Activated naive CD4-positive, alpha-beta T cell treated with anti-CD3 and anti-CD28 coated beads, Interleukin-2, amount 10 ng/mL, durations not matched to agents 7 days and 5 days (primary cell): ENCODE measurements at regions not wholly inside any gene's neighbourhood (a gene's known extent, or its start where the extent isn't known, plus 50 kb on each side); places are given as distances from the start of the nearest gene placed in this dataset.

Source experiments
- CTCF ChIA-PET: fragments of 350-600 bp; sonication (Branson Sonifier 250); formaldehyde crosslinking; loops from one replicate; lab custom pipeline; 2021; ENCODE audit warnings: antibody characterized with exemption; lab: Charles Lee
- DNase-seq: peaks from one replicate; pipeline ENCODE4 v3.0.0-alpha.2; 2020
- H3K27ac Mint-ChIP-seq: one replicate; pipeline ENCODE4 v1.8.0; 2021; ENCODE audit warnings: mild to moderate bottlenecking, moderate library complexity, mixed read lengths
- H3K27me3 Mint-ChIP-seq: one replicate; pipeline ENCODE4 v1.8.0; 2021; ENCODE audit warnings: mild to moderate bottlenecking, mixed read lengths
- H3K36me3 Mint-ChIP-seq: one replicate; pipeline ENCODE4 v1.8.0; 2021; ENCODE audit warnings: mixed read lengths
- H3K4me1 Mint-ChIP-seq: one replicate; pipeline ENCODE4 v1.8.0; 2021; ENCODE audit warnings: mixed read lengths
- H3K4me3 Mint-ChIP-seq: one replicate; pipeline ENCODE4 v1.8.0; 2021; ENCODE audit warnings: mild to moderate bottlenecking, moderate library complexity, mixed read lengths
- H3K9me3 Mint-ChIP-seq: one replicate; pipeline ENCODE4 v1.8.0; 2021; ENCODE audit warnings: mixed read lengths

DNA sequence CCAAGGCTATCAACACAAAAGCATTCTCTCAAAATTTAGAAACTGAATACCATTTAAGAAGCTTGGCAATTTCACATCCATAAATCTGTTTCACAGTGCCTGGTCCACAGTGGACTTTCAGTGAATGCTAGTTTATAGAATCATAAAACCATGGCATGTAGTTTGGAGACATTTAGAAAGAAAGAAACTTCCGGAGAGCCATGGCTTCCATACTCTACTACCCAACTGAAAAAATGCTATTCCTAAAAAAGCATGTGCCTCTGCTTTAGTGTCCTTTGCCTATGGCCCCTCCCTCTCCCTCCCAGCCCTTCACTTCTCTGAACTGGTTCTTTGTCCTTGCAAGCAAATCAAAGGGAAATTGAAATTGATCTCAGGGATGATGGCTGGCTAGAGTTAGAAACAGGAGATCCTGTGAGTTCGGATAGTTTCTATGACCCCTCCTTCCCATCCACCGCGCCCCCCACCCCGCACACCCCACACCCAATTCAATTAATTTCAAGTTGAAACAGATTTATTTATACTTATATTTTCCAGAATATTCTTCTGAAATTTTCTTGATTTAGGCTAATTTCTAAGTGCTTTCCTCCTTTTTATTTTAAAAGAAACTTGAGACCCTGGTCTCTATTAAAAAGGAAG lies 248.3 kb downstream of the TRIB2 start:
- no peak overlapping the region for H3K4me3 Mint-ChIP-seq
- H3K27me3 Mint-ChIP-seq: peaks cover 8% of the 10 kb centered on the region
- no peak for DNase-seq
- H3K9me3 Mint-ChIP-seq: peaks cover 2% of the 10 kb centered on the region
- H3K27ac Mint-ChIP-seq: peak overlapping the region; percentile 74
- H3K36me3 Mint-ChIP-seq: peaks cover 14% of the 10 kb centered on the region
- CTCF ChIA-PET: no interaction called here
- H3K4me1 Mint-ChIP-seq: peaks cover 42% of the 10 kb centered on the region

- Mint-ChIP-seq H3K27me3 (peaks cover 5% of the 10 kb centered on the region), H3K36me3 (peaks cover 14% of the 10 kb centered on the region), H3K9me3 (peaks cover 1% of the 10 kb centered on the region), H3K4me3 (peak overlapping the region; percentile 19), H3K27ac (peak overlapping the region; percentile 74), H3K4me1 (peaks cover 42% of the 10 kb centered on the region)
- CTCF ChIA-PET: no interaction called here
- DNase-seq: no peak
Observed at GRCh38 chr2:12965540-12966269, 249.0 kb downstream of the TRIB2 start.

DNA sequence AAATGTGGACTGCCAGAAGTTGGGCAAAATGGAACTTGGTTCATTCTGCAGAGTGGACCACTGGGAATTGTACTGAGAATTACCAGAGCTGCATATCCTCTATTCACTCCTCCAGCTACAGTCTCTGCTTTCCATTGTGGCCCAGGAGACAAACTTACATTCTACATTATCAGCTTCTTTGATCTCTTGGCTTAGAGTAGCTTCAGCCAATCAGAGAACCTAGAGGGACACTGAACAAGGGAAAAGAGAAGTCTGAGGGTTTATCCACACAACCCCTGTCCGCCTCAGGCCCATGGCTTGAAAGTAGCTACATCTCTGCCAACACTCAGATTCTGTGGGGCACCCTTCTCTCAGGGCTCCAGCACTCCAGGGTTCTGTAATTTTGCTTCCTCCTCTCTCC lies 251.1 kb downstream of the TRIB2 start:
- peak overlapping the region; percentile 3 for H3K27ac Mint-ChIP-seq
- H3K4me3 Mint-ChIP-seq: no peak overlapping the region

GRCh38 chr2:12968399-12968798 lies 251.7 kb downstream of the TRIB2 start:
- H3K27me3 Mint-ChIP-seq: peaks cover 19% of the 10 kb centered on the region
- no peak overlapping the region for H3K27ac Mint-ChIP-seq
- H3K9me3 Mint-ChIP-seq: peaks cover 5% of the 10 kb centered on the region
- CTCF ChIA-PET: interaction anchor here (1.1 kb wide), 1 partner anchor 39 kb away, joined by 4 read pairs; no protein-coding TSS in a partner anchor
- no peak overlapping the region for H3K4me3 Mint-ChIP-seq
- no peak for DNase-seq
- H3K36me3 Mint-ChIP-seq: peaks cover 8% of the 10 kb centered on the region
- H3K4me1 Mint-ChIP-seq: peaks cover 34% of the 10 kb centered on the region

More for the DNA sequence above, 251.1 kb downstream of the TRIB2 start:
- Mint-ChIP-seq H3K27me3 (peaks cover 13% of the 10 kb centered on the region), H3K9me3 (peaks cover 4% of the 10 kb centered on the region), H3K36me3 (peaks cover 12% of the 10 kb centered on the region), H3K4me1 (peaks cover 35% of the 10 kb centered on the region)
- CTCF ChIA-PET: interaction anchor here (1.1 kb wide), 1 partner anchor 39 kb away, joined by 4 read pairs; no protein-coding TSS in a partner anchor
- no peak for DNase-seq

GRCh38 chr2:12970861-12971260 lies 254.1 kb downstream of the TRIB2 start:
- Mint-ChIP-seq H3K27ac (no peak overlapping the region), H3K9me3 (peaks cover 5% of the 10 kb centered on the region), H3K4me1 (peaks cover 20% of the 10 kb centered on the region), H3K4me3 (no peak overlapping the region), H3K36me3 (peaks cover 6% of the 10 kb centered on the region), H3K27me3 (peaks cover 25% of the 10 kb centered on the region)
- no peak for DNase-seq
- CTCF ChIA-PET: interaction anchor here (1.0 to 1.4 kb wide), 2 partner anchors 21 to 36 kb away, joined by 4 to 6 read pairs; no protein-coding TSS in a partner anchor

GRCh38 chr2:12971581-12972365 lies 255.0 kb downstream of the TRIB2 start:
- no peak for DNase-seq
- Mint-ChIP-seq H3K27ac (no peak overlapping the region), H3K9me3 (peaks cover 5% of the 10 kb centered on the region), H3K4me3 (no peak overlapping the region), H3K27me3 (peaks cover 25% of the 10 kb centered on the region), H3K4me1 (peaks cover 12% of the 10 kb centered on the region), H3K36me3 (peaks cover 6% of the 10 kb centered on the region)
- CTCF ChIA-PET: no interaction called here

GRCh38 chr2:12978066-12978835 lies 261.5 kb downstream of the TRIB2 start:
- Mint-ChIP-seq H3K4me1 (no peaks in the 10 kb centered on the region), H3K27me3 (peaks cover 13% of the 10 kb centered on the region), H3K9me3 (no peaks in the 10 kb centered on the region), H3K4me3 (no peak overlapping the region), H3K27ac (no peak overlapping the region), H3K36me3 (no peaks in the 10 kb centered on the region)
- no peak for DNase-seq
- CTCF ChIA-PET: no interaction called here

DNA sequence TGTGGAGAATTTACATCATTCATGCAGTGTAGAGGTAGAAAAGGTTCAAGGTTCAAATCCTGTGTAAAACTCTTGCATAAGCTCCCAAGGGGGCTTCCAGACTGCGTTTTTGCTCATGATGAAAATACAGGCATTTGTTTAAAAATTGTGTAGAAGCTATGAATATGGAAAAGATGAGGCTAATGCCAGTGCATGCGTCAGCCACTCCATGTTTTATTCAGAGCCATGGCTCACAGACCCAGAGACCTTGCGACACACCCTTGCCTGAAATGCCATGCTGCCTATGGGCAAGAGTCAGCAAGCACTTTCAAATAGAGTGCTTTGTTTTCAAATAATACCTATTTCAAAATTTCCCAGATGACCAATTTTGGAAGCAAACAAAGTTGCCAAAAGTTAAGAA lies 262.3 kb downstream of the TRIB2 start:
- H3K27ac Mint-ChIP-seq: no peak overlapping the region
- no peak overlapping the region for H3K4me3 Mint-ChIP-seq

DNA sequence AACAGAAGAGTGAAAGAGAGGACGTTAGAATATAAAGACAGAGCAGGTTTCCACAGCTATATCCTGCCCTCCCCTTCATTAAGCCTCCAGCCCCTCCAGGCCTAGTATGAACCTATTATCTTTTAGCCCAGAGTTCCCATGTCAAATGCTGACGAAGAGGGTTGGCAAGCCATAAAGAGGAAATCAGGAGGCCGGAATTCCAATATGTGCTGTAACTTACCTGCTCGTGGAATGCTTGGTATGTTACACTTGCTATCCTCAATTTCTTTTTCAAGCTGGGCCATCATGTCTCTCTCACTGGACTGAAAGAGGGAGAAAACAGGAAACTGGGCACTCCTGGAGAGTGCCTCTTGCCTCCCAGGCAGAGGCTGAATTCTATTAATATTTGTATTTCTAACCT lies 264.1 kb downstream of the TRIB2 start:
- DNase-seq: no peak
- no peaks in the 10 kb centered on the region for H3K4me1 Mint-ChIP-seq
- H3K27me3 Mint-ChIP-seq: peaks cover 9% of the 10 kb centered on the region
- CTCF ChIA-PET: interaction anchor here (1.0 kb wide), 1 partner anchor 23 kb away, joined by 3 read pairs; no protein-coding TSS in a partner anchor
- H3K36me3 Mint-ChIP-seq: no peaks in the 10 kb centered on the region
- H3K27ac Mint-ChIP-seq: no peak overlapping the region
- no peaks in the 10 kb centered on the region for H3K9me3 Mint-ChIP-seq
- no peak overlapping the region for H3K4me3 Mint-ChIP-seq

More for the DNA sequence above, 262.3 kb downstream of the TRIB2 start:
- DNase-seq: no peak
- H3K9me3 Mint-ChIP-seq: no peaks in the 10 kb centered on the region
- H3K4me1 Mint-ChIP-seq: no peaks in the 10 kb centered on the region
- CTCF ChIA-PET: no interaction called here
- H3K27me3 Mint-ChIP-seq: peaks cover 15% of the 10 kb centered on the region
- no peaks in the 10 kb centered on the region for H3K36me3 Mint-ChIP-seq

DNA sequence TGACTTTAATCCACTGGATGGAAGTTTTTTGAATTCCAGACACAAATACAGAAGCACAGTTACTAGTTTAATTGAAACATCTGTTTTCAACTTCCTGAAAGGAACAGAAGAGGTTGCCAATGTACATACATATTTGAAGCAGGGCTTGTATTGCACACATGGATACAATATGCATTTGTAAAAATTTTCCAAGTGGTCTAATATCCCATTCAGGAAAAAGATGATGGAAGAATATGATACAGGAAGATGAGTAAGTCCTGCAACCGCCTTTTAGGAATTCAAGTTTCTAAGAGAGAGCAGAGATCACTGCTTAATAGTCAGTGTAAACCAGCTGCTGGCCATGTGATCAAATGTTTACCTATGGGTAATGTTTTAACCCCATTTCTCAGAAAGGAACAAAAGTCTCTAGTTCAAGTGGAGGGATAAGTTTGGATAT lies 265.4 kb downstream of the TRIB2 start:
- Mint-ChIP-seq H3K27ac (no peak overlapping the region), H3K4me3 (no peak overlapping the region), H3K9me3 (no peaks in the 10 kb centered on the region), H3K36me3 (no peaks in the 10 kb centered on the region), H3K4me1 (peaks cover 1% of the 10 kb centered on the region), H3K27me3 (peaks cover 9% of the 10 kb centered on the region)
- no peak for DNase-seq
- CTCF ChIA-PET: no interaction called here

DNA sequence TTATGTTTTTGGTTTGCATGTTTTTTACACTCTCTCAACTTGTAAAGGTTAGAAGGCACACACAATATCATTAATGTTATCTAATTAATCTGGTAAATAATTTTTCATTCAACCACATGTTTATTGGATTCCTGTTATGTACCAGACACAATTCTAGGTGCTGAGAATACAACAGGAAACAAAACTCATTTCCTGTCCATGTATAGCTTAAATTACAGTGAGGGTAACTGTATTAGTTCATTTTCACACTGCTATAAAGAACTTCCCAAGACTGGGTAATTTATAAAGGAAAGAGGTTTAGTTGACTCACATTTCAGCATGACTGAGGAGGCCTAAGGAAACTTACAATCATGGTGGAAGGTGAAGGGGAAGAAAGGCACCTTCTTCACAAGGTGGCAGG lies 270.5 kb downstream of the TRIB2 start:
- Mint-ChIP-seq H3K27ac (no peak overlapping the region), H3K4me1 (peaks cover 11% of the 10 kb centered on the region), H3K9me3 (no peaks in the 10 kb centered on the region), H3K4me3 (no peak overlapping the region), H3K27me3 (peaks cover 8% of the 10 kb centered on the region), H3K36me3 (peaks cover 4% of the 10 kb centered on the region)
- no peak for DNase-seq
- CTCF ChIA-PET: interaction anchor here (1.0 to 1.2 kb wide), 2 partner anchors 20 to 56 kb away, joined by 4 read pairs; no protein-coding TSS in a partner anchor

GRCh38 chr2:12988279-12988678 lies 271.5 kb downstream of the TRIB2 start:
- Mint-ChIP-seq H3K27me3 (peaks cover 8% of the 10 kb centered on the region), H3K4me1 (peaks cover 11% of the 10 kb centered on the region), H3K9me3 (no peaks in the 10 kb centered on the region), H3K36me3 (peaks cover 4% of the 10 kb centered on the region), H3K4me3 (no peak overlapping the region), H3K27ac (no peak overlapping the region)
- DNase-seq: no peak
- CTCF ChIA-PET: no interaction called here

- CTCF ChIA-PET: no interaction called here
- peaks cover 4% of the 10 kb centered on the region for H3K36me3 Mint-ChIP-seq
- H3K4me3 Mint-ChIP-seq: no peak overlapping the region
- DNase-seq: no peak
- no peak overlapping the region for H3K27ac Mint-ChIP-seq
- H3K27me3 Mint-ChIP-seq: peaks cover 4% of the 10 kb centered on the region
- no peaks in the 10 kb centered on the region for H3K9me3 Mint-ChIP-seq
- peaks cover 11% of the 10 kb centered on the region for H3K4me1 Mint-ChIP-seq
Observed at GRCh38 chr2:12990523-12990922, 273.8 kb downstream of the TRIB2 start.
